ENCODE measurements at regions not wholly inside any gene's neighbourhood (a gene's known extent, or its start where the extent isn't known, plus 50 kb on each side); places are given as distances from the start of the nearest gene placed in this dataset.
"Not testable (repeated sequence)": the region's sequence is repeated elsewhere in the genome, so short reads cannot be mapped to it uniquely, and the experiment has no call there.

- no peak for DNase-seq (ENCODE audit: insufficient read length, low spot score)
- FAIRE-seq = no peak
Observed at GRCh38 chr13:55159765-55160164, 1981.0 kb upstream of the PRR20A start.

GRCh38 chr13:55160867-55161266 is 1979.9 kb upstream of the PRR20A start:
- DNase-seq (ENCODE audit: insufficient read length, low spot score) (no peak), FAIRE-seq (no peak)

- not testable (repeated sequence) for FAIRE-seq; DNase-seq (ENCODE audit: insufficient read length, low spot score)
Observed at GRCh38 chr13:55178582-55178981, 1962.1 kb upstream of the PRR20A start.

GRCh38 chr13:55190996-55191395 is 1949.7 kb upstream of the PRR20A start:
- no peak for DNase-seq (ENCODE audit: insufficient read length, low spot score)
- FAIRE-seq = no peak

- DNase-seq (ENCODE audit: insufficient read length, low spot score) = no peak
- no peak for FAIRE-seq
Observed at GRCh38 chr13:55199134-55199533, 1941.6 kb upstream of the PRR20A start.

- DNase-seq (ENCODE audit: insufficient read length, low spot score) = no peak
- no peak for FAIRE-seq
Observed at GRCh38 chr13:55214841-55215345, 1925.8 kb upstream of the PRR20A start.

- no peak for DNase-seq (ENCODE audit: insufficient read length, low spot score)
- no peak for FAIRE-seq
Observed at GRCh38 chr13:55219538-55219937, 1921.2 kb upstream of the PRR20A start.

GRCh38 chr13:55229906-55230569 is 1910.7 kb upstream of the PRR20A start:
- FAIRE-seq (no peak), DNase-seq (ENCODE audit: insufficient read length, low spot score) (no peak)

GRCh38 chr13:55230570-55230908 is 1910.2 kb upstream of the PRR20A start:
- FAIRE-seq = no peak

GRCh38 chr13:55234311-55234710 is 1906.4 kb upstream of the PRR20A start:
- FAIRE-seq (no peak), DNase-seq (ENCODE audit: insufficient read length, low spot score) (no peak)

More at GRCh38 chr13:55230570-55230908, 1910.2 kb upstream of the PRR20A start:
- DNase-seq (ENCODE audit: insufficient read length, low spot score) = no peak

GRCh38 chr13:55245005-55245644 is 1895.6 kb upstream of the PRR20A start:
- no peak for FAIRE-seq
- no peak for DNase-seq (ENCODE audit: insufficient read length, low spot score)

GRCh38 chr13:55255236-55255635 is 1885.5 kb upstream of the PRR20A start:
- no peak for DNase-seq (ENCODE audit: insufficient read length, low spot score)
- no peak for FAIRE-seq

- no peak for DNase-seq (ENCODE audit: insufficient read length, low spot score)
- no peak for FAIRE-seq
Observed at GRCh38 chr13:55263045-55263444, 1877.7 kb upstream of the PRR20A start.

GRCh38 chr13:55266644-55267043 is 1874.1 kb upstream of the PRR20A start:
- DNase-seq (ENCODE audit: insufficient read length, low spot score) (no peak), FAIRE-seq (no peak)

- no peak for DNase-seq (ENCODE audit: insufficient read length, low spot score)
- no peak for FAIRE-seq
Observed at GRCh38 chr13:55298201-55298600, 1842.5 kb upstream of the PRR20A start.

GRCh38 chr13:55302568-55302967 is 1838.2 kb upstream of the PRR20A start:
- DNase-seq (ENCODE audit: insufficient read length, low spot score) (no peak), FAIRE-seq (no peak)

- no peak for FAIRE-seq
- DNase-seq (ENCODE audit: insufficient read length, low spot score) = no peak
Observed at GRCh38 chr13:55307909-55308308, 1832.8 kb upstream of the PRR20A start.

- no peak for FAIRE-seq
- DNase-seq (ENCODE audit: insufficient read length, low spot score) = no peak
Observed at GRCh38 chr13:55341891-55342290, 1798.8 kb upstream of the PRR20A start.

GRCh38 chr13:55345224-55345623 is 1795.5 kb upstream of the PRR20A start:
- FAIRE-seq = no peak
- no peak for DNase-seq (ENCODE audit: insufficient read length, low spot score)

- DNase-seq (ENCODE audit: insufficient read length, low spot score) = no peak
- FAIRE-seq = no peak
Observed at GRCh38 chr13:55347528-55347927, 1793.2 kb upstream of the PRR20A start.

- DNase-seq (ENCODE audit: insufficient read length, low spot score) (no peak), FAIRE-seq (no peak)
Observed at GRCh38 chr13:55359067-55359466, 1781.7 kb upstream of the PRR20A start.

GRCh38 chr13:55361141-55361540 is 1779.6 kb upstream of the PRR20A start:
- FAIRE-seq (no peak), DNase-seq (ENCODE audit: insufficient read length, low spot score) (no peak)
